ENCODE measurements at regions not wholly inside any gene's neighbourhood (a gene's known extent, or its start where the extent isn't known, plus 50 kb on each side); places are given as distances from the start of the nearest gene placed in this dataset.

GRCh38 chr21:28229814-28230213, 762.9 kb downstream of the LTN1 start:
- H3K27ac ChIP-seq (ENCODE audit: low read length in 2 of 2): no peak overlapping the region
- H3K79me2 ChIP-seq (ENCODE audit: control insufficient read depth, insufficient read depth, low read length): no peaks in the 10 kb centered on the region
- no peaks in the 10 kb centered on the region for H3K4me1 ChIP-seq (ENCODE audit: control insufficient read depth in 2 of 2, insufficient read depth in 2 of 2, low read length in 2 of 2)
- no peak overlapping the region for H3K4me2 ChIP-seq (replicated peaks; ENCODE audit: low read depth, low read length, poor library complexity, severe bottlenecking)
- H3K27me3 ChIP-seq (replicated peaks in 1 of 4; ENCODE audit: control extremely low read depth in 1 of 4, control insufficient read depth in 3 of 4, insufficient read depth in 4 of 4, low read length in 3 of 4): no peaks in the 10 kb centered on the region
- ATAC-seq (ENCODE audit: low read depth) (no peak), DNase-seq (no peak)
- H3K9me3 ChIP-seq (ENCODE audit: control extremely low read depth in 1 of 3, control insufficient read depth in 2 of 3, insufficient read depth in 1 of 3, low read length in 2 of 3): peaks cover 0 to 8% (median 1%) of the 10 kb centered on the region in 3 donors
- intact Hi-C loops (cut with micrococcal nuclease): no loop called here
- H3K9ac ChIP-seq (ENCODE audit: low read length): no peak overlapping the region
- Mint-ChIP-seq H3K27ac (no peak overlapping the region), H3K9me3 (ENCODE audit: insufficient read depth) (no peaks in the 10 kb centered on the region), H3K4me1 (no peaks in the 10 kb centered on the region), H3K27me3 (no peaks in the 10 kb centered on the region), H3K4me3 (no peak overlapping the region)
- CTCF ChIA-PET: no interaction called here
- H3K4me3 ChIP-seq (ENCODE audit: control extremely low read depth in 1 of 5, extremely low read depth in 1 of 5, insufficient read depth in 1 of 5, low read depth in 2 of 5, low read length in 4 of 5): no peak overlapping the region
- H3K36me3 ChIP-seq (replicated peaks in 1 of 2; ENCODE audit: control extremely low read depth in 1 of 2, control insufficient read depth in 1 of 2, extremely low read depth in 1 of 2, insufficient read depth in 2 of 2, low read length in 1 of 2): no peaks in the 10 kb centered on the region
- no peaks in the 10 kb centered on the region for H4K20me1 ChIP-seq (ENCODE audit: control insufficient read depth, insufficient read depth, low read length, poor library complexity, severe bottlenecking)
- POLR2A ChIA-PET: no interaction called here
- WGBS (ENCODE audit: insufficient coverage): no CpG with 5 or more reads among the region's 4 CpGs
- no peak for TF ChIP-seq CTCF (IDR thresholded peaks at IDR 0.05)
- TF ChIP-seq EZH2 (IDR thresholded peaks at IDR 0.05; ENCODE audit: borderline replicate concordance, insufficient read depth, low read depth, low read length, poor library complexity, severe bottlenecking): no peak
- no peak overlapping the region for H2AFZ ChIP-seq (ENCODE audit: insufficient read depth, low read depth, low read length, poor library complexity, severe bottlenecking)

- ChIA-PET POLR2A (no interaction called here), CTCF (no interaction called here)
- no peak overlapping the region for H3K27ac Mint-ChIP-seq
- no peaks in the 10 kb centered on the region for H3K4me1 Mint-ChIP-seq
- DNase-seq (no peak), ATAC-seq (ENCODE audit: low read depth) (no peak)
- intact Hi-C loops (cut with micrococcal nuclease): no loop called here
- H3K4me3 ChIP-seq (ENCODE audit: control extremely low read depth in 1 of 5, extremely low read depth in 1 of 5, insufficient read depth in 1 of 5, low read depth in 2 of 5, low read length in 4 of 5): no peak overlapping the region
- H3K79me2 ChIP-seq (ENCODE audit: control insufficient read depth, insufficient read depth, low read length): no peaks in the 10 kb centered on the region
- no CpG with 5 or more reads among the region's 2 CpGs for WGBS (ENCODE audit: insufficient coverage)
- H3K4me2 ChIP-seq (replicated peaks; ENCODE audit: low read depth, low read length, poor library complexity, severe bottlenecking): no peak overlapping the region
- H3K4me1 ChIP-seq (ENCODE audit: control insufficient read depth in 2 of 2, insufficient read depth in 2 of 2, low read length in 2 of 2): no peaks in the 10 kb centered on the region
- H2AFZ ChIP-seq (ENCODE audit: insufficient read depth, low read depth, low read length, poor library complexity, severe bottlenecking): no peak overlapping the region
- H3K9ac ChIP-seq (ENCODE audit: low read length): no peak overlapping the region
- H3K9me3 ChIP-seq (ENCODE audit: control extremely low read depth in 1 of 3, control insufficient read depth in 2 of 3, insufficient read depth in 1 of 3, low read length in 2 of 3): peaks cover 0 to 1% (median 0%) of the 10 kb centered on the region in 3 donors
- TF ChIP-seq CTCF (IDR thresholded peaks at IDR 0.05): no peak
- no peak for TF ChIP-seq EZH2 (IDR thresholded peaks at IDR 0.05; ENCODE audit: borderline replicate concordance, insufficient read depth, low read depth, low read length, poor library complexity, severe bottlenecking)
- no peaks in the 10 kb centered on the region for H3K36me3 ChIP-seq (replicated peaks in 1 of 2; ENCODE audit: control extremely low read depth in 1 of 2, control insufficient read depth in 1 of 2, extremely low read depth in 1 of 2, insufficient read depth in 2 of 2, low read length in 1 of 2)
- no peaks in the 10 kb centered on the region for H4K20me1 ChIP-seq (ENCODE audit: control insufficient read depth, insufficient read depth, low read length, poor library complexity, severe bottlenecking)
- no peak overlapping the region for H3K4me3 Mint-ChIP-seq
- no peaks in the 10 kb centered on the region for H3K9me3 Mint-ChIP-seq (ENCODE audit: insufficient read depth)
- no peak overlapping the region for H3K27ac ChIP-seq (ENCODE audit: low read length in 2 of 2)
- no peaks in the 10 kb centered on the region for H3K27me3 Mint-ChIP-seq
- H3K27me3 ChIP-seq (replicated peaks in 1 of 4; ENCODE audit: control extremely low read depth in 1 of 4, control insufficient read depth in 3 of 4, insufficient read depth in 4 of 4, low read length in 3 of 4): no peaks in the 10 kb centered on the region
These were observed 764.1 kb downstream of the LTN1 start for GRCh38 chr21:28228636-28228995.
